GM12875 (cell line): ENCODE measurements at regions not wholly inside any gene's neighbourhood (a gene's known extent, or its start where the extent isn't known, plus 50 kb on each side); places are given as distances from the start of the nearest gene placed in this dataset.

Experiments used
- H3K4me3 ChIP-seq: one replicate; pipeline ENCODE4 v1.5.1; 2011; ENCODE audit warnings: low read depth, low read length, control low read depth
- TF ChIP-seq, protein P1 (sequence below): IDR thresholded peaks from 2 replicates; pipeline ENCODE4 v1.5.1; 2011; ENCODE audit warnings: low read depth, mild to moderate bottlenecking, control low read depth, inconsistent platforms, low read length, moderate library complexity, borderline replicate concordance; ENCODE audit not compliant: insufficient read depth

DNA sequence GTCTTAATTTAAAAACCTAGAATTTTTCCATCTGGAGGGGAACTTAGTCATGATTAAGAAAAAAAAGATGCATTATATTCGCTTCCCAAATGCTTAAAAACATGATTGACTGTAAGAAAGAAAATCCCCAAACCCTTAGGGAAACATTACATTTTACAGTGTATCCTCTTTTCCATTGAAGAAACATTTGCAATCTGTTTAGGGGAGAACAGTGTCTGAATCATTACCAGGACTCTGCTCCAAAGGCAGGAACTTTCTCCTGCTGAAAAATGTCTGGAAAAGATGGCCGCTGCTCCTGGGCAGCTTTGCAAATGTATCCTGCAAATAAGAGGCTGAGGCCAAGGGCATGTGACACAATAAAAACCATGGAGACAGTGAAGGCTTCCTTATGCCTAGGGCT, 173.7 kb downstream of the BUB3 start:
- TF ChIP-seq, protein P1, sequence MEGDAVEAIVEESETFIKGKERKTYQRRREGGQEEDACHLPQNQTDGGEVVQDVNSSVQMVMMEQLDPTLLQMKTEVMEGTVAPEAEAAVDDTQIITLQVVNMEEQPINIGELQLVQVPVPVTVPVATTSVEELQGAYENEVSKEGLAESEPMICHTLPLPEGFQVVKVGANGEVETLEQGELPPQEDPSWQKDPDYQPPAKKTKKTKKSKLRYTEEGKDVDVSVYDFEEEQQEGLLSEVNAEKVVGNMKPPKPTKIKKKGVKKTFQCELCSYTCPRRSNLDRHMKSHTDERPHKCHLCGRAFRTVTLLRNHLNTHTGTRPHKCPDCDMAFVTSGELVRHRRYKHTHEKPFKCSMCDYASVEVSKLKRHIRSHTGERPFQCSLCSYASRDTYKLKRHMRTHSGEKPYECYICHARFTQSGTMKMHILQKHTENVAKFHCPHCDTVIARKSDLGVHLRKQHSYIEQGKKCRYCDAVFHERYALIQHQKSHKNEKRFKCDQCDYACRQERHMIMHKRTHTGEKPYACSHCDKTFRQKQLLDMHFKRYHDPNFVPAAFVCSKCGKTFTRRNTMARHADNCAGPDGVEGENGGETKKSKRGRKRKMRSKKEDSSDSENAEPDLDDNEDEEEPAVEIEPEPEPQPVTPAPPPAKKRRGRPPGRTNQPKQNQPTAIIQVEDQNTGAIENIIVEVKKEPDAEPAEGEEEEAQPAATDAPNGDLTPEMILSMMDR, result no peak
- no peak overlapping the region for H3K4me3 ChIP-seq

DNA sequence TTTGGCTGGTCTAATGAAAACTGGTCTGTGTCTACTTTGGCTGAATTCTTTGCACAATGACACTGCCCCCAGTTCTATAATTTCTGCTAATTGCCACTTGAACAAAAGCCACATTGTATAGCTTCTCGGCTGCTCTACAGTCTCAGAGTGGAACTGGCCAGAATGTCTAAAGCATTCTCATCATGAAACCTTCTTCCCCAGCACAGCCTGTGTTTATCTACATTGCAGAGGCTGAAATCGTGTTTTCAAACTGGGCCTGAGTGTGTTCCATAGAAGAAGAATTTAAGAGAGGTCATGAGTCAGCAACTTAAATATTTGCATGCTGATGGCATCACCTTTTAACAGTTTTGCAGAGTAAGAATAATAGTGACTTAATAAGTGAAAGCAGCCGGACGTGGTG, 177.2 kb downstream of the BUB3 start:
- TF ChIP-seq, protein P1, result no peak
- no peak overlapping the region for H3K4me3 ChIP-seq

DNA sequence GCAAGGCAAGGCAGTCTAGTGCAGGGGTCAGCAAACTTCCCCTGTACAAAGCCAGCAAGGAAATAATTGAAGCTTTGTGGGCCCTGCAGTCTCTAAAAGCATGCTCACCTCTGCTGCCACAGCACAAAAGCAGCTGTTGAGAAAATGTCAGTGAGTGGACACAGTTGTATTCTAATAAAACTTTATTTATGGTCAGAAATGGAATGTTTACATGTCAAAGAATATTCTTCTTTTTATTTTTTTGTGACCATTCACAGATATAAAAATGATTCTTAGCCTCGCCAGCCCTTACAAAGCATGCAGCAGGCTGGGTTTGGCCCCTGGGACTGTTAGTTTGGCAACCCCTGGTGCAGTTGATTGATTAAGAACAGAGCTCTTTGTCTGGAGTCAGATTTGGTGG, 192.4 kb downstream of the BUB3 start:
- H3K4me3 ChIP-seq, result no peak overlapping the region
- TF ChIP-seq, protein P1, result no peak

DNA sequence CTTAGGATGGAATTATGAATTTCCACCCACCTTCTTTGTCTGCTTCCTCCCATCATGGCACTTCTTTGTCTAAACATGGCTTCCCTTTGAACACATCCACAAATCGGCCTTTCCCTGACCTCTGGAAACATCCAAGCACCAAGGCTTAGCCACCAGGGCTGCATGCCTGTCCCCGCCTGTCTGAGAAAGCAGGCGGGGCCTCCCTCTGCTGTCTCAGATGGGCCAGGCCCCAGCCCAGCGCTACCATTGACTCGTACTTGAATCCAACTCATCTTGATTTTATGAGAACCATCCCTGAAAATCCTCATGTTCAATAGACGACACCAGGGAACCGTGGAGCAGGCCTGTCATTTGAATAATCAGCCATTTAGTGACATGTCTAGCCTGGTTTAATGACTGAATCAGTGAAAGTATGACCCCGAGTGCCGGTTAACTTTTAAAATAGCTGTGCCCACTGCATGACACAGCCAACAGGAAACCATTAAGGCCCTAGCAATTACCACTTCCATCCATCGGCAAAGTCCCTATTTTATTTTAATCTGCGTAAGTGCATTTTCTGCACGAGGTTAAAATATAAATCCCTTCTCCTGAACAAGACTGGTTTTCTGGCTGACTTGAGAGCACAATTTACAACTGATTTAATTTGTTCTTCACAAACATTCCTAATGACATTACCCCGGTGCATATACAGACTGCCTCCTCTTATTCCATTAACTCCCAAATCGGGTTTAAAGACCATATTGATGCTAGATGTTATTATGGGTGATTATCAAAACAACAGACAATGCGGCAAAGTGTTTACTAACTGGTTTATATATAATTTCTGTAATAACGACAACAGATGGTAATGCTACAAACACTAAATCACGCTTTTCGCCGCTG, 194.7 kb downstream of the BUB3 start:
- TF ChIP-seq, protein P1, result no peak
- H3K4me3 ChIP-seq, result no peak overlapping the region

DNA sequence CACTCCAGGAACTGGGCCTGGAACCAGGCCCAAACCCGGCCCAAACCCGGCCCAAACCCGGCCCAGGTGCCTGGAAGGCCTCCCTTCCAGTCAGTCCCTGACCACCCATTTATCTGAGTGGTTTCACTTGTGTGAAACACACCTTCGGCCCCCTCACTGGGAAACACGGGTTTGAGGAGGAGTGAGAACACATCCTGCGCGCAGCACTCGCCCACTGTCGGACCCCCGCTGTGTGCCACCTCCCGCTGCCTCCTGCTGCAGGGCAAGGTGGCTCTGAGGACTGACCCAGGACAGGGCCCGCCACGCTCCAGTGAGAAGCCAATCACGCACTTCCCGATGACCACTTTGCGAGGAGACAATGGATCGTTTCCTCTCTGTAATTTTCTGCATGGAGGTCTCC, 197.5 kb downstream of the BUB3 start:
- H3K4me3 ChIP-seq, result no peak overlapping the region
- TF ChIP-seq, protein P1, result no peak

DNA sequence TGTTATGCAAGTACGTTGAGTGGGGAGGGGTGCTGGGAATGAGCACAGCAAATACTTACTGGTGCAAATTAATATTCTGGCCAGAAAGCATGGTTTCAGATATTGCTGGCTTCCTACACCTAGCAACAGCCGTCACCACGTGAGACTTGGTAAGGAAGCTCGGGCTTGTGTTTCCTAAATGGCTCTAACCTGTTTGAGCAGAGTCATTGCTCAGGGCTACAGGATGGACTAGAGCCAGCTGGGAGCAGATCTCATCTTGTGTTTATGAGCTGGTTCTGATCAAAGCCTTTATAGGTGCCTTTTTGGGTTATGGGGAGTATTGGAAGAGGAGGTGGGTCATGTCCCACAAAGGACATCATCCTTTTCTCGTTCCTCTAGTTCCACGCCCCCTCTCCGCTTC, 200.3 kb downstream of the BUB3 start:
- H3K4me3 ChIP-seq, result no peak overlapping the region
- TF ChIP-seq, protein P1, result no peak
